ENCODE measurements at regions not wholly inside any gene's neighbourhood (a gene's known extent, or its start where the extent isn't known, plus 50 kb on each side); places are given as distances from the start of the nearest gene placed in this dataset.

DNA sequence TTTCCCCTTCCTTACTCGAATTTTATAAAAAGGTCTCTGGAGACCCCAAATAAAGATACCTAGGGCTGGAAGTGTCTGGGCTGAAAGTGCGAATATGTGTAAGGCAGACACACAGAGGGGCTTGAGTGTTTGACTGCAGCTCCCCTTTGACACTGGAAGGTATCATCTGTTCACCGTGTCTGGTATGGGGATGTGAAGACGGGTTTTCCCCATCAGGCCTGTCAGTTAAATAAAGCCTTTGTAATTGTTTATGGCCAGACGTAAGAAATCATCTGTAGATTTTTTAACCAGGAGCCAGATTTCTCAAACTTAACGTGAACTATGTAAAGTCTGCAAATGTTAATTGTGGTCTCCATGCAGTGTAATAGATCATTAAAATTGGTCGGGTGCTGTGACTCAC is 1173.4 kb downstream of the AMY1C start:
- WGBS (ENCODE audit: low lambda C conversion rate), result 19% methylated on average over 7 of the region's 7 CpGs

More for the DNA sequence above, 1173.4 kb downstream of the AMY1C start:
- ATAC-seq (no peak), DNase-seq (ENCODE audit: low spot score) (no peak), FAIRE-seq (no peak)
- BruUV-seq (replicated peaks), result no TSS peak
- Histone ChIP-seq H4K20me1 (ENCODE audit: insufficient read depth, low read length) (no peaks in the 10 kb centered on the region), H3K36me3 (replicated peaks in 1 of 2; ENCODE audit: control insufficient read depth in 1 of 2, insufficient read depth in 2 of 2, low read length in 2 of 2) (no peaks in the 10 kb centered on the region), H3K4me1 (ENCODE audit: insufficient read depth, low read length) (no peaks in the 10 kb centered on the region), H3K4me2 (ENCODE audit: low read depth, low read length) (no peak overlapping the region), H3K79me2 (ENCODE audit: insufficient read depth, low read length) (no peaks in the 10 kb centered on the region), H3K4me3 (replicated peaks in 1 of 3; ENCODE audit: insufficient read depth in 1 of 3, low read depth in 2 of 3, low read length in 3 of 3) (no peak overlapping the region), H2AFZ (ENCODE audit: low read length) (no peak overlapping the region), H3K9me3 (ENCODE audit: low read length) (no peaks in the 10 kb centered on the region), H3K27me3 (ENCODE audit: control insufficient read depth in 1 of 2, insufficient read depth in 2 of 2, low read length in 2 of 2) (no peaks in the 10 kb centered on the region), H3K9ac (ENCODE audit: insufficient read depth, low read depth, low read length) (no peak overlapping the region), H3K27ac (ENCODE audit: extremely low read length, insufficient read depth, low read length) (no peak overlapping the region)
- intact Hi-C loops (cut with micrococcal nuclease; ENCODE audit: unreplicated experiment) (no loop called here), in situ Hi-C loops (cut with HindIII; ENCODE audit: extremely low pct_ligation_motif_present, low pct_unique_long_range_greater_than_20kb) (no loop called here)
- POLR2A ChIA-PET, result no interaction called here
- TF ChIP-seq ZNF616 (CRISPR knock-in tag; IDR thresholded peaks at IDR 0.05; ENCODE audit: low read depth), result no peak
- no peak for TF ChIP-seq ZNF619 (CRISPR knock-in tag; IDR thresholded peaks at IDR 0.05)
- TF ChIP-seq, protein P1, sequence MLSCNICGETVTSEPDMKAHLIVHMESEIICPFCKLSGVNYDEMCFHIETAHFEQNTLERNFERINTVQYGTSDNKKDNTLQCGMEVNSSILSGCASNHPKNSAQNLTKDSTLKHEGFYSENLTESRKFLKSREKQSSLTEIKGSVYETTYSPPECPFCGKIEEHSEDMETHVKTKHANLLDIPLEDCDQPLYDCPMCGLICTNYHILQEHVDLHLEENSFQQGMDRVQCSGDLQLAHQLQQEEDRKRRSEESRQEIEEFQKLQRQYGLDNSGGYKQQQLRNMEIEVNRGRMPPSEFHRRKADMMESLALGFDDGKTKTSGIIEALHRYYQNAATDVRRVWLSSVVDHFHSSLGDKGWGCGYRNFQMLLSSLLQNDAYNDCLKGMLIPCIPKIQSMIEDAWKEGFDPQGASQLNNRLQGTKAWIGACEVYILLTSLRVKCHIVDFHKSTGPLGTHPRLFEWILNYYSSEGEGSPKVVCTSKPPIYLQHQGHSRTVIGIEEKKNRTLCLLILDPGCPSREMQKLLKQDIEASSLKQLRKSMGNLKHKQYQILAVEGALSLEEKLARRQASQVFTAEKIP (CRISPR knock-in tag; IDR thresholded peaks at IDR 0.05; ENCODE audit: borderline replicate concordance), result no peak
- TF ChIP-seq PHF21A (CRISPR knock-in tag; IDR thresholded peaks at IDR 0.05), result no peak
- no peak for TF ChIP-seq ZNF776 (CRISPR knock-in tag; IDR thresholded peaks at IDR 0.05)
- no peak for TF ChIP-seq SP140L (CRISPR knock-in tag; IDR thresholded peaks at IDR 0.05; ENCODE audit: borderline replicate concordance)
- TF ChIP-seq ZNF230 (CRISPR knock-in tag; IDR thresholded peaks at IDR 0.05), result no peak
- no peak for TF ChIP-seq FOSL1 (CRISPR knock-in tag; IDR thresholded peaks at IDR 0.05; ENCODE audit: borderline replicate concordance)
- no peak for TF ChIP-seq DNMT1 (CRISPR knock-in tag; IDR thresholded peaks at IDR 0.05)
- TF ChIP-seq ZNF441 (CRISPR knock-in tag; IDR thresholded peaks at IDR 0.05; ENCODE audit: borderline replicate concordance), result no peak
- TF ChIP-seq HOXA9 (CRISPR knock-in tag; IDR thresholded peaks at IDR 0.05; ENCODE audit: borderline replicate concordance), result no peak
- no peak for TF ChIP-seq MED8 (CRISPR knock-in tag; IDR thresholded peaks at IDR 0.05; ENCODE audit: insufficient replicate concordance)
- no peak for TF ChIP-seq FOXC1 (CRISPR knock-in tag; IDR thresholded peaks at IDR 0.05; ENCODE audit: borderline replicate concordance)
- TF ChIP-seq ETV6 (CRISPR knock-in tag; conservative IDR thresholded peaks at IDR 0.05), result no peak
- no peak for TF ChIP-seq HNF4A (CRISPR knock-in tag; IDR thresholded peaks at IDR 0.05)
- TF ChIP-seq ZBTB8A (CRISPR knock-in tag; IDR thresholded peaks at IDR 0.05; ENCODE audit: borderline replicate concordance, low read depth), result no peak
- TF ChIP-seq, protein P2, sequence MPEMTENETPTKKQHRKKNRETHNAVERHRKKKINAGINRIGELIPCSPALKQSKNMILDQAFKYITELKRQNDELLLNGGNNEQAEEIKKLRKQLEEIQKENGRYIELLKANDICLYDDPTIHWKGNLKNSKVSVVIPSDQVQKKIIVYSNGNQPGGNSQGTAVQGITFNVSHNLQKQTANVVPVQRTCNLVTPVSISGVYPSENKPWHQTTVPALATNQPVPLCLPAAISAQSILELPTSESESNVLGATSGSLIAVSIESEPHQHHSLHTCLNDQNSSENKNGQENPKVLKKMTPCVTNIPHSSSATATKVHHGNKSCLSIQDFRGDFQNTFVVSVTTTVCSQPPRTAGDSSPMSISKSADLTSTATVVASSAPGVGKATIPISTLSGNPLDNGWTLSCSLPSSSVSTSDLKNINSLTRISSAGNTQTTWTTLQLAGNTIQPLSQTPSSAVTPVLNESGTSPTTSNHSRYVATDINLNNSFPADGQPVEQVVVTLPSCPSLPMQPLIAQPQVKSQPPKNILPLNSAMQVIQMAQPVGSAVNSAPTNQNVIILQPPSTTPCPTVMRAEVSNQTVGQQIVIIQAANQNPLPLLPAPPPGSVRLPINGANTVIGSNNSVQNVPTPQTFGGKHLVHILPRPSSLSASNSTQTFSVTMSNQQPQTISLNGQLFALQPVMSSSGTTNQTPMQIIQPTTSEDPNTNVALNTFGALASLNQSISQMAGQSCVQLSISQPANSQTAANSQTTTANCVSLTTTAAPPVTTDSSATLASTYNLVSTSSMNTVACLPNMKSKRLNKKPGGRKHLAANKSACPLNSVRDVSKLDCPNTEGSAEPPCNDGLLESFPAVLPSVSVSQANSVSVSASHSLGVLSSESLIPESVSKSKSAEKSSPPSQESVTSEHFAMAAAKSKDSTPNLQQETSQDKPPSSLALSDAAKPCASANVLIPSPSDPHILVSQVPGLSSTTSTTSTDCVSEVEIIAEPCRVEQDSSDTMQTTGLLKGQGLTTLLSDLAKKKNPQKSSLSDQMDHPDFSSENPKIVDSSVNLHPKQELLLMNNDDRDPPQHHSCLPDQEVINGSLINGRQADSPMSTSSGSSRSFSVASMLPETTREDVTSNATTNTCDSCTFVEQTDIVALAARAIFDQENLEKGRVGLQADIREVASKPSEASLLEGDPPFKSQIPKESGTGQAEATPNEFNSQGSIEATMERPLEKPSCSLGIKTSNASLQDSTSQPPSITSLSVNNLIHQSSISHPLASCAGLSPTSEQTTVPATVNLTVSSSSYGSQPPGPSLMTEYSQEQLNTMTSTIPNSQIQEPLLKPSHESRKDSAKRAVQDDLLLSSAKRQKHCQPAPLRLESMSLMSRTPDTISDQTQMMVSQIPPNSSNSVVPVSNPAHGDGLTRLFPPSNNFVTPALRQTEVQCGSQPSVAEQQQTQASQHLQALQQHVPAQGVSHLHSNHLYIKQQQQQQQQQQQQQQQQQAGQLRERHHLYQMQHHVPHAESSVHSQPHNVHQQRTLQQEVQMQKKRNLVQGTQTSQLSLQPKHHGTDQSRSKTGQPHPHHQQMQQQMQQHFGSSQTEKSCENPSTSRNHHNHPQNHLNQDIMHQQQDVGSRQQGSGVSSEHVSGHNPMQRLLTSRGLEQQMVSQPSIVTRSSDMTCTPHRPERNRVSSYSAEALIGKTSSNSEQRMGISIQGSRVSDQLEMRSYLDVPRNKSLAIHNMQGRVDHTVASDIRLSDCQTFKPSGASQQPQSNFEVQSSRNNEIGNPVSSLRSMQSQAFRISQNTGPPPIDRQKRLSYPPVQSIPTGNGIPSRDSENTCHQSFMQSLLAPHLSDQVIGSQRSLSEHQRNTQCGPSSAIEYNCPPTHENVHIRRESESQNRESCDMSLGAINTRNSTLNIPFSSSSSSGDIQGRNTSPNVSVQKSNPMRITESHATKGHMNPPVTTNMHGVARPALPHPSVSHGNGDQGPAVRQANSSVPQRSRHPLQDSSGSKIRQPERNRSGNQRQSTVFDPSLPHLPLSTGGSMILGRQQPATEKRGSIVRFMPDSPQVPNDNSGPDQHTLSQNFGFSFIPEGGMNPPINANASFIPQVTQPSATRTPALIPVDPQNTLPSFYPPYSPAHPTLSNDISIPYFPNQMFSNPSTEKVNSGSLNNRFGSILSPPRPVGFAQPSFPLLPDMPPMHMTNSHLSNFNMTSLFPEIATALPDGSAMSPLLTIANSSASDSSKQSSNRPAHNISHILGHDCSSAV (CRISPR knock-in tag; IDR thresholded peaks at IDR 0.05; ENCODE audit: borderline replicate concordance), result no peak
- TF ChIP-seq AGO2 (optimal IDR thresholded peaks at IDR 0.05; ENCODE audit: low read depth, low read length), result no peak
- CTCF ChIA-PET (ENCODE audit: low intra/inter-chr PET ratio, low total read pairs), result no interaction called here
